GM12878 (cell line): ENCODE measurements at regions not wholly inside any gene's neighbourhood (a gene's known extent, or its start where the extent isn't known, plus 50 kb on each side); places are given as distances from the start of the nearest gene placed in this dataset.

Source experiments
- DPF2 ChIP-seq: fragments of 450-650 bp; IDR thresholded peaks from 2 replicates; pipeline ENCODE4 v1.6.1; 2017; ENCODE audit warnings: mild to moderate bottlenecking
- EED ChIP-seq: sonication (generic); IDR thresholded peaks from 2 replicates; pipeline ENCODE4 v1.6.1; 2016; ENCODE audit warnings: antibody characterized with exemption, low read depth
- ESRRA ChIP-seq: IDR thresholded peaks from 2 replicates; pipeline ENCODE4 v1.6.1; 2012; ENCODE audit warnings: mild to moderate bottlenecking, low read length, improper control_type of control experiment
- EZH2 ChIP-seq: IDR thresholded peaks from 2 replicates; pipeline ENCODE4 v1.6.1; 2012; ENCODE audit warnings: low read depth, mild to moderate bottlenecking, control low read depth, inconsistent platforms, low read length, borderline replicate concordance; ENCODE audit not compliant: control insufficient read depth
- HDGF ChIP-seq: fragments of 450-650 bp; IDR thresholded peaks from 2 replicates; pipeline ENCODE4 v1.6.1; 2016; ENCODE audit warnings: antibody characterized with exemption
- KAT2A ChIP-seq: conservative IDR thresholded peaks from 2 replicates; pipeline ENCODE4 v1.6.1; 2011; ENCODE audit warnings: low read depth, low read length; ENCODE audit not compliant: control insufficient read depth
- MTA3 ChIP-seq: IDR thresholded peaks from 2 replicates; pipeline ENCODE4 v1.6.1; 2012; ENCODE audit warnings: low read length, inconsistent platforms, borderline replicate concordance
- POLR2A ChIP-seq: IDR thresholded peaks from 2 replicates; pipeline ENCODE4 v1.6.1; 2011; ENCODE audit warnings: low read depth, mild to moderate bottlenecking, low read length
- RAD21 ChIP-seq: IDR thresholded peaks from 2 replicates; pipeline ENCODE4 v1.6.1; 2011; ENCODE audit warnings: mild to moderate bottlenecking, low read depth, low read length, moderate library complexity; ENCODE audit not compliant: insufficient read depth
- RAD51 ChIP-seq: fragments of 450-650 bp; IDR thresholded peaks from 2 replicates; pipeline ENCODE4 v1.6.1; 2016; ENCODE audit warnings: moderate library complexity, mild to moderate bottlenecking, inconsistent platforms
- RB1 ChIP-seq: fragments of 450-650 bp; formaldehyde crosslinking; IDR thresholded peaks from 2 replicates; pipeline ENCODE4 v1.6.1; 2017; ENCODE audit warnings: mild to moderate bottlenecking, borderline replicate concordance
- RELA ChIP-seq: fragments of 450-650 bp; IDR thresholded peaks from 2 replicates; pipeline ENCODE4 v1.8.0; 2014; ENCODE audit warnings: borderline replicate concordance; ENCODE audit not compliant: partially characterized antibody
- SIX5 ChIP-seq: IDR thresholded peaks from 2 replicates; pipeline ENCODE4 v1.6.1; 2011; ENCODE audit warnings: mild to moderate bottlenecking, low read depth, low read length, moderate library complexity; ENCODE audit not compliant: severe bottlenecking
- SMC3 ChIP-seq: IDR thresholded peaks from 2 replicates; pipeline ENCODE4 v1.6.1; 2011; ENCODE audit warnings: low read length, improper control_type of control experiment, borderline replicate concordance
- SP1 ChIP-seq: IDR thresholded peaks from one replicate; pipeline ENCODE4 v1.6.1; 2011; ENCODE audit warnings: low read depth, low read length
- SREBF1 ChIP-seq: IDR thresholded peaks from 2 replicates; pipeline ENCODE4 v1.6.1; 2012; ENCODE audit warnings: mild to moderate bottlenecking, low read length
- SREBF2 ChIP-seq: IDR thresholded peaks from 2 replicates; pipeline ENCODE4 v1.6.1; 2012; ENCODE audit warnings: mild to moderate bottlenecking, low read length
- YBX1 ChIP-seq: fragments of 450-650 bp; IDR thresholded peaks from 2 replicates; pipeline ENCODE4 v1.6.1; 2016; ENCODE audit warnings: antibody characterized with exemption
- ZNF217 ChIP-seq: fragments of 450-650 bp; IDR thresholded peaks from 2 replicates; pipeline ENCODE4 v1.6.1; 2017; ENCODE audit warnings: antibody characterized with exemption, mild to moderate bottlenecking
- ZSCAN29 ChIP-seq: fragments of 450-650 bp; IDR thresholded peaks from 2 replicates; pipeline ENCODE4 v1.6.1; 2017; ENCODE audit warnings: mild to moderate bottlenecking, moderate library complexity
- ZZZ3 ChIP-seq: IDR thresholded peaks from 2 replicates; pipeline ENCODE4 v1.6.1; 2011; ENCODE audit warnings: low read depth; ENCODE audit not compliant: control insufficient read depth, insufficient read length
- TF ChIP-seq, protein P1 (sequence below): fragments of 450-650 bp; formaldehyde crosslinking; IDR thresholded peaks from 2 replicates; pipeline ENCODE4 v1.4.0; 2020; ENCODE audit warnings: mild to moderate bottlenecking, moderate library complexity
- TF ChIP-seq, protein P2 (sequence below): IDR thresholded peaks from 2 replicates; pipeline ENCODE4 v1.6.1; 2012; ENCODE audit warnings: low read depth, low read length, improper control_type of control experiment
- TF ChIP-seq, protein P3 (sequence below): fragments of 150-350 bp; IDR thresholded peaks from 2 replicates; pipeline ENCODE4 v1.6.1; 2014; ENCODE audit warnings: mild to moderate bottlenecking, low read depth, low read length
- TF ChIP-seq, protein P4 (sequence below): IDR thresholded peaks from 2 replicates; pipeline ENCODE4 v1.6.1; 2011; ENCODE audit warnings: borderline replicate concordance, low read depth, mild to moderate bottlenecking, moderate library complexity, mixed read lengths, low read length; ENCODE audit not compliant: insufficient read depth; ENCODE audit errors: extremely low read length
- TF ChIP-seq, protein P5 (sequence below): IDR thresholded peaks from 2 replicates; pipeline ENCODE4 v1.6.1; 2011; ENCODE audit warnings: low read depth, mild to moderate bottlenecking, low read length, moderate library complexity, borderline replicate concordance; ENCODE audit errors: extremely low read depth

DNA sequence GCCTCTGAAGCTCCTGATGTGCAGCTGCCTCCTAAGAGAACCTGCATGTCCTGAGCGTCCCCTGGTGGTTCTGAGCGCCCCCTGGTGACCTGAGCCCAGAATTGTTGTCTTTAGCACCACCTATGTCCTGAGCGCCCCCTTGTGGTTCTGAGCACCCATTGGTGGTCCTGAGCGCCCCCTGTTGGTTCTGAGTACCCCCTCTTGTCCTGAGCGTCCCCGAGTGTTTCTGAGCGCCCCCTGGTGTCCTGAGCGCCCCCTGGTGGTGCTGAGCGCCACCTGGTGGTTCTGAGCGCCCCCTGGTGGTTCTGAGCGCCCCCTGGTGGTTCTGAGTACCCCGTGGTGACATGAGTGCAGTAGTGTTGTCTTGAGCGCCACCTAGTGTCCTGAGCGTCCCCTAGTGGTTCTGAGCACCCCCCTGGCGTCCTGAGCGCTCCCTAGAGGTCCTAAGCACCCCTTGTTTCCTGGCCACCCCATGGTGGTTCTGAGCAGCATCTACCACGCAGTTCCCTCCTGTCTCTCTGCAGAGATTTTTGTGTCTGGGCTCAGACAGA lies 782.5 kb downstream of the TMEM121 start (continued):
- TF ChIP-seq SREBF2 (no peak), EZH2 (no peak), DPF2 (peak; percentile 74; the same call in 1 of the 2 replicates), YBX1 (no peak), RAD21 (peak; percentile 50), POLR2A (no peak), RELA (peak; percentile 92), RB1 (peak; percentile 95), MTA3 (no peak), SP1 (peak; percentile 63), ZNF217 (peak; percentile 88), RAD51 (no peak), HDGF (0 out of 2 replicates have a peak, but pooled peaks have one; percentile 42), ZSCAN29 (0 out of 2 replicates have a peak, but pooled peaks have one; percentile 72), KAT2A (no peak), SMC3 (peak; percentile 93), ZZZ3 (no peak), SREBF1 (peak; percentile 16; the same call in 1 of the 2 replicates), EED (no peak), SIX5 (no peak), ESRRA (peak; percentile 83; the same call in 1 of the 2 replicates)
- TF ChIP-seq, protein P1, sequence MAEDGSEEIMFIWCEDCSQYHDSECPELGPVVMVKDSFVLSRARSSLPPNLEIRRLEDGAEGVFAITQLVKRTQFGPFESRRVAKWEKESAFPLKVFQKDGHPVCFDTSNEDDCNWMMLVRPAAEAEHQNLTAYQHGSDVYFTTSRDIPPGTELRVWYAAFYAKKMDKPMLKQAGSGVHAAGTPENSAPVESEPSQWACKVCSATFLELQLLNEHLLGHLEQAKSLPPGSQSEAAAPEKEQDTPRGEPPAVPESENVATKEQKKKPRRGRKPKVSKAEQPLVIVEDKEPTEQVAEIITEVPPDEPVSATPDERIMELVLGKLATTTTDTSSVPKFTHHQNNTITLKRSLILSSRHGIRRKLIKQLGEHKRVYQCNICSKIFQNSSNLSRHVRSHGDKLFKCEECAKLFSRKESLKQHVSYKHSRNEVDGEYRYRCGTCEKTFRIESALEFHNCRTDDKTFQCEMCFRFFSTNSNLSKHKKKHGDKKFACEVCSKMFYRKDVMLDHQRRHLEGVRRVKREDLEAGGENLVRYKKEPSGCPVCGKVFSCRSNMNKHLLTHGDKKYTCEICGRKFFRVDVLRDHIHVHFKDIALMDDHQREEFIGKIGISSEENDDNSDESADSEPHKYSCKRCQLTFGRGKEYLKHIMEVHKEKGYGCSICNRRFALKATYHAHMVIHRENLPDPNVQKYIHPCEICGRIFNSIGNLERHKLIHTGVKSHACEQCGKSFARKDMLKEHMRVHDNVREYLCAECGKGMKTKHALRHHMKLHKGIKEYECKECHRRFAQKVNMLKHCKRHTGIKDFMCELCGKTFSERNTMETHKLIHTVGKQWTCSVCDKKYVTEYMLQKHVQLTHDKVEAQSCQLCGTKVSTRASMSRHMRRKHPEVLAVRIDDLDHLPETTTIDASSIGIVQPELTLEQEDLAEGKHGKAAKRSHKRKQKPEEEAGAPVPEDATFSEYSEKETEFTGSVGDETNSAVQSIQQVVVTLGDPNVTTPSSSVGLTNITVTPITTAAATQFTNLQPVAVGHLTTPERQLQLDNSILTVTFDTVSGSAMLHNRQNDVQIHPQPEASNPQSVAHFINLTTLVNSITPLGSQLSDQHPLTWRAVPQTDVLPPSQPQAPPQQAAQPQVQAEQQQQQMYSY: no peak
- TF ChIP-seq, protein P2, sequence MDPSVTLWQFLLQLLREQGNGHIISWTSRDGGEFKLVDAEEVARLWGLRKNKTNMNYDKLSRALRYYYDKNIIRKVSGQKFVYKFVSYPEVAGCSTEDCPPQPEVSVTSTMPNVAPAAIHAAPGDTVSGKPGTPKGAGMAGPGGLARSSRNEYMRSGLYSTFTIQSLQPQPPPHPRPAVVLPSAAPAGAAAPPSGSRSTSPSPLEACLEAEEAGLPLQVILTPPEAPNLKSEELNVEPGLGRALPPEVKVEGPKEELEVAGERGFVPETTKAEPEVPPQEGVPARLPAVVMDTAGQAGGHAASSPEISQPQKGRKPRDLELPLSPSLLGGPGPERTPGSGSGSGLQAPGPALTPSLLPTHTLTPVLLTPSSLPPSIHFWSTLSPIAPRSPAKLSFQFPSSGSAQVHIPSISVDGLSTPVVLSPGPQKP: no peak
- TF ChIP-seq, protein P3, sequence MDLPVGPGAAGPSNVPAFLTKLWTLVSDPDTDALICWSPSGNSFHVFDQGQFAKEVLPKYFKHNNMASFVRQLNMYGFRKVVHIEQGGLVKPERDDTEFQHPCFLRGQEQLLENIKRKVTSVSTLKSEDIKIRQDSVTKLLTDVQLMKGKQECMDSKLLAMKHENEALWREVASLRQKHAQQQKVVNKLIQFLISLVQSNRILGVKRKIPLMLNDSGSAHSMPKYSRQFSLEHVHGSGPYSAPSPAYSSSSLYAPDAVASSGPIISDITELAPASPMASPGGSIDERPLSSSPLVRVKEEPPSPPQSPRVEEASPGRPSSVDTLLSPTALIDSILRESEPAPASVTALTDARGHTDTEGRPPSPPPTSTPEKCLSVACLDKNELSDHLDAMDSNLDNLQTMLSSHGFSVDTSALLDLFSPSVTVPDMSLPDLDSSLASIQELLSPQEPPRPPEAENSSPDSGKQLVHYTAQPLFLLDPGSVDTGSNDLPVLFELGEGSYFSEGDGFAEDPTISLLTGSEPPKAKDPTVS: peak; percentile 87; the same call in 1 of the 2 replicates
- TF ChIP-seq, protein P4, sequence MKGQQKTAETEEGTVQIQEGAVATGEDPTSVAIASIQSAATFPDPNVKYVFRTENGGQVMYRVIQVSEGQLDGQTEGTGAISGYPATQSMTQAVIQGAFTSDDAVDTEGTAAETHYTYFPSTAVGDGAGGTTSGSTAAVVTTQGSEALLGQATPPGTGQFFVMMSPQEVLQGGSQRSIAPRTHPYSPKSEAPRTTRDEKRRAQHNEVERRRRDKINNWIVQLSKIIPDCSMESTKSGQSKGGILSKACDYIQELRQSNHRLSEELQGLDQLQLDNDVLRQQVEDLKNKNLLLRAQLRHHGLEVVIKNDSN: no peak
- TF ChIP-seq, protein P5, sequence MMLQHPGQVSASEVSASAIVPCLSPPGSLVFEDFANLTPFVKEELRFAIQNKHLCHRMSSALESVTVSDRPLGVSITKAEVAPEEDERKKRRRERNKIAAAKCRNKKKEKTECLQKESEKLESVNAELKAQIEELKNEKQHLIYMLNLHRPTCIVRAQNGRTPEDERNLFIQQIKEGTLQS: peak; percentile 97
